ENCODE measurements at regions not wholly inside any gene's neighbourhood (a gene's known extent, or its start where the extent isn't known, plus 50 kb on each side); places are given as distances from the start of the nearest gene placed in this dataset.

DNA sequence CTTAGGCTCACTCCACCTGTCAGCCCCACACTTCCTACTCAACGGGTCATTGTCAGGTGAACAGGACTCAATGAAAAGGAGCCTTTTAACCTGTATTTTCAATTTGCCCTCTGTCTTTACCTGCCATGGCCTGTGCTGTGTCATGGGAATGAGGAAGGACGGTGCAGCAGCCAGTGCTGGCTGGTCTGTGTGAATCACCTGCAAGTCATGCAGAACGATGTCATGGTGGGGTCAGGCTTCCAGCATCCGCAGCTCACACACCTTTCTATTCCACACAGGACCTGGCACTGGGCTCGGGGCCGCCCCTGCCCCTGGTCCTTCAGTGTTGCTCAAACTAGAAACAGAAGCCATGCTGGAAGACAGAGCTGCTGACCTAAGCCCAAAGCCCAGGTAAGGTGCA, 188.7 kb upstream of the GMDS start:
- DNase-seq (ENCODE audit: low read depth in 2 of 3, low spot score in 2 of 3): no peak

GRCh38 chr6:2433711-2434110, 188.3 kb upstream of the GMDS start:
- peak in 2 of 3 donors; percentile 16 to 69 for DNase-seq (ENCODE audit: low read depth in 2 of 3, low spot score in 2 of 3)

GRCh38 chr6:2433266-2433665, 187.9 kb upstream of the GMDS start:
- no peak for DNase-seq (ENCODE audit: low read depth in 2 of 3, low spot score in 2 of 3)

DNA sequence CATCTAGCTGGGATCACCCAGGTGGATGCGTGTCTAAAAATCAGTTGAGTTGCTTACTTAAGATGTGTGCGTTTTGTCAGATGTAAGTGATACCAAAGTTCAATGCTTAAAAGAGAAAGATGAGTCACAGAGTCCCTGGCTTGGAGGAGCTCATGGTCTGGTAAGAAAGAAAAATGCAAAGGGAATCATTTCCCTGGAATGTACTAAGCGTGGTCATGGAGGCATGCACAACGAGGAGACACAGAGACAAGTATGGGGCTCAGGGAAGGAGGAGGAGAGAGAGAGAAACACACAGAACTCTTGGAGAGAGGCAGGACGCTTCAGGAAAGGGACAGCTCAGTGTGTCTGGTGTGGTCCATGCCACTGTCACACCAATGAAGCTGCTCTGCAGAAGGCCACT, 186.9 kb upstream of the GMDS start:
- no peak for DNase-seq (ENCODE audit: low read depth in 2 of 3, low spot score in 2 of 3)

DNA sequence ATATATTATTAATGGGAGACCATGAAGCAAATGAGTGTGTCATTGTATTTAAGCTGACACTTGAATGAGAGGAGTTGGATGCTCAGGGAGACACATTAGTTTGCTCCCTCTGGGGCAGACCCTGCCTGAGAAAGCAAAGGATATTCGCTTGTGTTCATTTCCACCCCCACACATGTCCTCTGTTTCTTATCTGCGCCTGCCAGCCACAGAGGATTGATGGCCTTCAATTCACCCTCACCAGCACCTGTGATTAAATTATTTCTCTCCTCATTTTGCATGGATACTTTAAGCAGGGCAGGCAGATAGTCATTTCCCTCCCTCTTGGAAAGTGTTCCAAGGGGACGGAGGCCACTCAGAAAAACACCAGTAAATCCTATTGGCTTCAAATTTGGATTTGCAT, 185.2 kb upstream of the GMDS start:
- DNase-seq (ENCODE audit: low read depth in 2 of 3, low spot score in 2 of 3): no peak

DNA sequence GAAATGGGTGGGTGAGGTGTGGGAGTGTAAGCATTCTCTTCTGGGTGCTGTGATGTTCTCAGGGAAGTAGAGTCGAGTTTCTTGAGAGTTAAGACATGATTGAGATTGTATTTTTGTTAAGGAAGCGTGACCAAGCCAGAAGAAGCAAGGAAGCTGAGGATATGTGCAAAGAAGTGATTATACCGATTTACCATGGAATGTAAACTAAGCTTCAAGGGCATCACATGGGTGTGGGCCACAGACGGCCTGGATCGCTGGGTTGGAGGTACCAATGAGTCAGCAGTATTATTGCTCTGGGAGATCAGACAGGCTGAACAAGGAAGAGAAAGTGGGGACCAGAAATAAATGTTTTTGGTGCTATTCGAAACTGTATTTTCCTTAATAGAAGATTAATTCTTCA, 184.1 kb upstream of the GMDS start:
- DNase-seq (ENCODE audit: low read depth in 2 of 3, low spot score in 2 of 3): no peak

DNA sequence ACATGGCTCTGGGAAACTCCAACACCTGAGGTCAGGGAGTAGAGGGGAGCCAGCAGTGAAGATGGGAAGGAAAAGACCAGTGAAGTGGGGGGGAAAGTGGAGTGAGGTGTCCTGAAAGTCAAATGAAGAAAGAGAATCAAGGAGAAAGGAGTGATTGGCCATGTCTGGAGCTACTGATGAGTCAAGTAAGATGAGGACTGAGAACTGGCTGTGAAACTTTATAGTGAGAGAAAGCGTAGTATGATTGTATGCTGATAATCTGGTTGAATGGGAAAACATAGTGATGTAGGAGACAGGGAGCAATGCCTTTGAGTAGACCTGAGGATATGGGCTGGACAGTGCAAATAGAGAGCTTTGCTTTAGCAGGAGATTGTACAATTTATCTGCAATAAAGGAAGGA, 183.6 kb upstream of the GMDS start:
- DNase-seq (ENCODE audit: low read depth in 2 of 3, low spot score in 2 of 3): no peak

DNA sequence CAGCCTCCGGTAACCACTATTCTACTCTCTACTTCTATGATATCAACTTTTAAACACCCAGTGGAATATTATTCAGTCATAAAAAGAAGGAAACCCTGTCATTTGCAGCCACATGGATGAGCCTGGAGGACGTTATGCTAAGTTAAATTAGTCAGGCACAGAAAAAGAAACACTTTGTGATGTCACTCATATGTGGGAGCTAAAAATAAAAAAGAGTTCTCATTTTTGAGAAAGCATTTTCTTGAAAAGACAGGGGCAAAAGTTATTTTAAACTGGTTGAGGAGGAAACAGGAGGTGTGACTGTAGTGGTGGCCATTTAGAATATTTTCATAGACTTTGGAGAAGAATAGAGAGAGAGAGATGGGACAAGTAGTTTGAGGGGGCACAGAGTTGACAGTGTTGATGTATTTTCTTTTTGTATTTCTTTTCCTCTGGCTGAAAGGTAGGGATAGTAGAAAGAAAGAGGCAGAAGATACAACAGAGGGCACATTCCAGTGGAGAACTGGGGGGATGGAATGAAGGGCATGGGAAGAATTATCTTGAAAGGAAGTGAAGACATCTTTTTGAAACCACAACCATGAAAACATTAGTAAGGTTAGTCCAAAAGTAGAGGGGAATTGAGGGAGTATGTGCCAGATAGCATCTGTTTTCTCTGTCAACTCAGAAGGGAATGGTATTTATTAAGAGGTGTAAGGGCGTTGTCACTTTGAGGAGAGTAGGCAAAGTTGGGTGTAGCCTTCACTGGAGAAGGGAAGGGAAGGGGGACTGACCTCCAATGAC, 181.3 kb upstream of the GMDS start:
- no peak for DNase-seq (ENCODE audit: low read depth in 2 of 3, low spot score in 2 of 3)

- DNase-seq (ENCODE audit: low read depth in 2 of 3, low spot score in 2 of 3): no peak
These were observed 170.8 kb upstream of the GMDS start for GRCh38 chr6:2416128-2416712.

DNA sequence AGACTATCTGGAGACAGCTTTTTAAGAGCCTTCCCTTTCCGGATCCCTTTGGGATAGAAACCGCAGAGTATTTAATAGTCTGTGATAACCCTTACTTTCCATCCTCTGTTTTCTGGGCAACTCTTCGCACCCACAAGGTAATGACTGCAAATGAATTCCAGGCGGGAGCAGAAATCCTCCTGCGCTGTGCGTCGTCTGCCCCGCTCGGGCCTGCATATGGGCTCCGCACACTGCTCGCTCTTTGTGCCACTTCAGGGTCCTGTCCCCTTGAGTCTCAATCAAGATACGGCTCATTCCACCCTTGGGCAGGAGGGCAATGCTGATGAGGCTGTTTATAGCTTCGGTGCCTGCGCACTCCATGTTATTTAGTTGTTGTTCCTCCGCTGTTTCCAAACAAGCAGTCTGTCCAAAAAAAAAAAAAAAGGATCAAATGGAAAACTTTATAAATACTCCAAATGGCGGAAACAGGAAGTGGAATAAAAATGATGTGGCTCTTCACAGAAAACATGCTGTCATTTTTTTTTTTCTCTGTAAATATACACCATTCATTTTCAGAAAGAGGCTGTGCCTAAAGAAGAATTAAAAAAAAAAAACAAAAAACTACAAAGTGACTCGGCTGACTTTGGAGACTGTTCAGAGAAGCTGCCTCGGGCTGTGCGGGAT, 169.6 kb upstream of the GMDS start:
- DNase-seq (ENCODE audit: low read depth in 2 of 3, low spot score in 2 of 3): no peak

GRCh38 chr6:2412731-2413130, 167.3 kb upstream of the GMDS start:
- no peak for DNase-seq (ENCODE audit: low read depth in 2 of 3, low spot score in 2 of 3)

GRCh38 chr6:2410656-2411380, 165.4 kb upstream of the GMDS start:
- no peak for DNase-seq (ENCODE audit: low read depth in 2 of 3, low spot score in 2 of 3)

DNA sequence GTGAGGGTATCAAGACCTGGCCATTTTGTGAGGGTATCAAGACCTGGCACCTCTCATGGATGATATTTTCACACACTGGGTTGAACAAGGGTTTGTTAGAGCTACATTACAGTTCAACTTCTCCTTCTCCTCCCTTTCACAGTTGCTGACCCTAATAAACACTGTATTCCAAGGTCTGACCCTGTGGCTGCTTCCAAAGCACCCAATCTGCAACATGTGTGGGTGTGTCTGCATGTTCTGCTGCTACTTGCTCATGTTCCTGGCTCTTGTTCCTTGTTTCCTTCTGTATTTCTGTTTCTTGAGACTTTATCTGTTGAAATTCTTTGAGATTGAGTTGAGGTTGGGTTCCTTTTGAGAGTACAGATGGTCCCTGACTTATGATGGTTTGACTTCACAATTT, 162.1 kb upstream of the GMDS start:
- DNase-seq (ENCODE audit: low read depth in 2 of 3, low spot score in 2 of 3): no peak

DNA sequence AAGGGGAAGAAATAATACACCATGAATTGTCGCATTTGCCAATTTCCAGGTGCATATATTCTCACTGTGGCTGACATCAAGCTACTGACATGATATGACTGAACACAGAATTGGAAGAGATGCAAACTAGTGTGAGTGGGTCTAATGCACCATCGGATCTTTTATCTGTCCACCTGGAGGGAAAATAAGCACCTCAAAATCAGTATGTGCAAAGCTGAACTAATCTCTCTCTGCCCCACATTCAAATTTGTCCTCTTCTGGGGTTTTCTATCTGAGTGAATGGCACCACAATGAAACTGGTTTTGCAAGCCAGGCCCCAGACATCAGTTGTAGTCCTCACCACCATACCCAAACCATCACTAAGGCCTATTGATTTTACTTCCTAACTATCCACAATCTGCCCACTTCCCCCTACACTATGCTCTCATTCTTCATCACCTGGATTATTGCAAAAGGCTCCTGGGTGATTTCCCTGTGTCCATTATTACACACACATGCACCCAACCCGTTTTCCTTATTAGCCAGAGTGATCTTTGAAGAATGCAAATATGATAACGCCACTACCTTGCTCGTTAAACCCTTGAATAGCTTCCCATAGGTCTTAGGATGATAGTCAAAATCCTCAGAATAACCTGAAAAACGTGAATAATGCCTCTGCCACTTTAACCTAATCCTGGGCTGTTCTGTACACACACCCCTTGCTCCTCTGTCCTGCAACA, 159.0 kb upstream of the GMDS start:
- no peak for DNase-seq (ENCODE audit: low read depth in 2 of 3, low spot score in 2 of 3)

DNA sequence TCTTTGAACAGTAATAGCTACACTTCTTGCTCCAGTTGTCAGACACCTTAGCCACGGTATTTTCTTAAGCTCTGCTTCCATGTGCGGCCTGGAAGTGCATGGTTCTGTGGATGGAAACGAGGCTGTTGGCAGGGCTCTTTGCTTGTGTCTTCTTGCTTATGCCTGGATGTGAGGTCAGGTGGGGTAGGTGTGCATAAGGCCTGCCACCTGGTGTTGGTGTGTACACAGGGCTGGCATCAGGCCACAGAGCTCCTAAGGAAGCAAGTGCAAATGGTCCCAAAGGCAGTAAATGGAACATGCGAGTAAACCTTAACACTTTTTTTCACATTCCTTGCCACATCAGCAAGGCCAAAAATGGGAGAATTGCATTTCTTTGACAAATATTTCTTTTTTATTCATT, 158.1 kb upstream of the GMDS start:
- DNase-seq (ENCODE audit: low read depth in 2 of 3, low spot score in 2 of 3): no peak

GRCh38 chr6:2396846-2397630, 151.6 kb upstream of the GMDS start:
- DNase-seq (ENCODE audit: low read depth in 2 of 3, low spot score in 2 of 3): no peak

GRCh38 chr6:2396042-2396657, 150.7 kb upstream of the GMDS start:
- DNase-seq (ENCODE audit: low read depth in 2 of 3, low spot score in 2 of 3): no peak

DNA sequence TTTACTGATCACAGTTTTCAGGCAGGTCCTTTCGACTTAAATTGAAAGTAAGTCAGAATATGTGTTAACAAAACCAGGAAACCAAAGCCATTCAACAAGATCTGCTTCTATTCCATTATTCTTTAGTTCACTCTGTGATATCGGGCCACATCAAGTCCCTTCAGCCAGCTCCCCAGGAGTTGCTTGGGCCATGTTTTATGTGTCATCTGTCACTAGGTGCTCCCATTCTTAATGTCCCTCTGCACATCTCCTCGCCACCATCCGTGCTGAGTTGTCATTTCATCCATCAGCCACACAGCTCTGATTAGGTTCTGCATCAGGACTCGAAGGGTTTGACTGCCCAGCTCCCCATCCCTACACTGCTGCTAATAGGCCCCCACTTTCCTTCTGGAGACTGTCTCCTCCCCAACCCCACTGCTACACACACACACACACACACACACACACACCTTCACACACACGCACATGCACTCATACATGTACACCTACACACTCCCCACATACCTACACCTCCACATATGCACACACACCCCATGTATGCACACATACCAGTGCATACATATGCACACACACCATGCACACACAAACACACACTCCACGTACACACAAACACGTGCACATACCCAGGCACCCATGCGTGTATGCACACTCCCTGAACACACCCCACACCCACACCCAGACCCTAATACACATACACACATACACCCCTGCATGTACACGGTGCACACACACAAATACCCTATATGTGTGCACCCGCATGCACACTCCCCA, 143.3 kb upstream of the GMDS start:
- no peak for DNase-seq (ENCODE audit: low read depth in 2 of 3, low spot score in 2 of 3)

- no peak for DNase-seq (ENCODE audit: low read depth in 2 of 3, low spot score in 2 of 3)
These were observed 142.0 kb upstream of the GMDS start for GRCh38 chr6:2387445-2387844.

Data from hematopoietic multipotent progenitor cell (in vitro differentiated cells).